ENCODE measurements at regions not wholly inside any gene's neighbourhood (a gene's known extent, or its start where the extent isn't known, plus 50 kb on each side); places are given as distances from the start of the nearest gene placed in this dataset.

- TF ChIP-seq ZZZ3 (IDR thresholded peaks at IDR 0.05; ENCODE audit: control insufficient read depth, insufficient read length, low read depth) (no peak), CREM (IDR thresholded peaks at IDR 0.05; ENCODE audit: low read depth) (no peak), CTCF (IDR thresholded peaks at IDR 0.05 in 2 of 3, conservative IDR thresholded peaks at IDR 0.05 in 1 of 3; ENCODE audit: control insufficient read depth in 2 of 3, extremely low read depth in 1 of 3, insufficient read depth in 1 of 3, low read depth in 3 of 3, low read length in 3 of 3) (no peak), IRF3 (IDR thresholded peaks at IDR 0.05) (no peak), KAT2A (conservative IDR thresholded peaks at IDR 0.05; ENCODE audit: control insufficient read depth, low read depth, low read length) (no peak), REST (IDR thresholded peaks at IDR 0.05; ENCODE audit: low read depth, low read length) (no peak; the same call in 1 of the 2 replicates), RFX5 (IDR thresholded peaks at IDR 0.05; ENCODE audit: low read depth, low read length) (no peak), POLR2AphosphoS5 (IDR thresholded peaks at IDR 0.05; ENCODE audit: low read length) (no peak), MYC (IDR thresholded peaks at IDR 0.05; ENCODE audit: insufficient read depth, insufficient read length, insufficient replicate concordance, low read length, severe bottlenecking) (no peak), CHD4 (IDR thresholded peaks at IDR 0.05) (no peak), EZH2 (IDR thresholded peaks at IDR 0.05; ENCODE audit: borderline replicate concordance, control insufficient read depth, low read depth, low read length) (no peak), ASH2L (IDR thresholded peaks at IDR 0.05; ENCODE audit: borderline replicate concordance, low read depth) (no peak)
Observed at GRCh38 chr1:5287178-5288150, 633.1 kb downstream of the AJAP1 start.
